HepG2 (cell line): ENCODE measurements at regions not wholly inside any gene's neighbourhood (a gene's known extent, or its start where the extent isn't known, plus 50 kb on each side); places are given as distances from the start of the nearest gene placed in this dataset.

Experiments
- ARNTL ChIP-seq: sonication (generic); formaldehyde crosslinking; IDR thresholded peaks from 2 replicates; pipeline ENCODE4 v1.4.0; 2020; ENCODE audit warnings: mild to moderate bottlenecking, missing genetic modification reagents
- EP300 ChIP-seq, 3 experiments: sonication (generic) in 1 of 3; formaldehyde crosslinking in 1 of 3; IDR thresholded peaks; 2 replicates each; pipeline versions ENCODE4 v1.5.1 to v1.6.1; 2011 to 2020; ENCODE audit warnings: low read depth in 2 of 3, low read length in 2 of 3, borderline replicate concordance in 1 of 3, improper control_type of control experiment in 1 of 3, mild to moderate bottlenecking in 1 of 3, missing genetic modification reagents in 1 of 3, moderate library complexity in 1 of 3
- FOXA3 ChIP-seq: IDR thresholded peaks from 2 replicates; pipeline ENCODE4 v1.6.1; 2016; ENCODE audit warnings: missing genetic modification reagents, missing compliant biosample characterization
- FOXM1 ChIP-seq: sonication (generic); formaldehyde crosslinking; IDR thresholded peaks from 2 replicates; pipeline ENCODE4 v1.5.0; 2020; ENCODE audit warnings: missing genetic modification reagents
- MIER2 ChIP-seq: IDR thresholded peaks from 2 replicates; pipeline ENCODE4 v1.6.1; 2016; ENCODE audit warnings: missing biosample characterization, missing genetic modification reagents
- MIXL1 ChIP-seq: IDR thresholded peaks from 2 replicates; pipeline ENCODE4 v1.6.1; 2016
- MXI1 ChIP-seq: IDR thresholded peaks from 3 replicates; pipeline ENCODE4 v1.6.1; 2012; ENCODE audit warnings: low read depth, low read length, inconsistent platforms, borderline replicate concordance
- TF ChIP-seq, protein P1 (sequence below): sonication (generic); formaldehyde crosslinking; IDR thresholded peaks from 2 replicates; pipeline ENCODE4 v1.5.0; 2020; ENCODE audit warnings: mild to moderate bottlenecking, missing genetic modification reagents, moderate library complexity
- TF ChIP-seq, protein P2 (sequence below): sonication (generic); formaldehyde crosslinking; IDR thresholded peaks from 2 replicates; pipeline ENCODE4 v1.5.0; 2020; ENCODE audit warnings: missing genetic modification reagents, mild to moderate bottlenecking, borderline replicate concordance
- TF ChIP-seq, protein P3 (sequence below): sonication (generic); formaldehyde crosslinking; IDR thresholded peaks from 2 replicates; pipeline ENCODE4 v1.4.0; 2020; ENCODE audit warnings: mild to moderate bottlenecking, missing genetic modification reagents

DNA sequence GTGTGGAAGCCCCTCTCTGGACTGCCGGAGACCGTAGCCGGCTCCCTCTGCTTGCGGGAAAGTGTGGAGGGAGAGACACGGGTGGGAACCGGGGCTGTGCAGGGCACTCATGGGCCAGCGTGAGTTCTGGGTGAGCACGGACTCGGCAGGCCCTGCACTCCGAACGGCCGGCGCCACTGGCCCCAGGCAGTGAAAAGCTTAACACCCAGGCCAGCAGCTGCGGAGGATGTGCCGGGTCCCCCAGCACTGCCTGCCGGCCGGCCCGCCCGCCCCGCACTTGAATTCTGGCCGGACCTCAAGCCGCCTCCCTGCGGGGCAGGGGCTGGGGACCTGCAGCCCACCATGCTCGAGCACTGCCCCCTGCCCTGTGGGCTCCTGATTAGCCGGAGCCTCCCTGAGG is 147.0 kb downstream of the FGF9 start:
- TF ChIP-seq, protein P1, sequence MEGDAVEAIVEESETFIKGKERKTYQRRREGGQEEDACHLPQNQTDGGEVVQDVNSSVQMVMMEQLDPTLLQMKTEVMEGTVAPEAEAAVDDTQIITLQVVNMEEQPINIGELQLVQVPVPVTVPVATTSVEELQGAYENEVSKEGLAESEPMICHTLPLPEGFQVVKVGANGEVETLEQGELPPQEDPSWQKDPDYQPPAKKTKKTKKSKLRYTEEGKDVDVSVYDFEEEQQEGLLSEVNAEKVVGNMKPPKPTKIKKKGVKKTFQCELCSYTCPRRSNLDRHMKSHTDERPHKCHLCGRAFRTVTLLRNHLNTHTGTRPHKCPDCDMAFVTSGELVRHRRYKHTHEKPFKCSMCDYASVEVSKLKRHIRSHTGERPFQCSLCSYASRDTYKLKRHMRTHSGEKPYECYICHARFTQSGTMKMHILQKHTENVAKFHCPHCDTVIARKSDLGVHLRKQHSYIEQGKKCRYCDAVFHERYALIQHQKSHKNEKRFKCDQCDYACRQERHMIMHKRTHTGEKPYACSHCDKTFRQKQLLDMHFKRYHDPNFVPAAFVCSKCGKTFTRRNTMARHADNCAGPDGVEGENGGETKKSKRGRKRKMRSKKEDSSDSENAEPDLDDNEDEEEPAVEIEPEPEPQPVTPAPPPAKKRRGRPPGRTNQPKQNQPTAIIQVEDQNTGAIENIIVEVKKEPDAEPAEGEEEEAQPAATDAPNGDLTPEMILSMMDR = no peak
- TF ChIP-seq FOXM1 (CRISPR knock-in tag) = no peak
- no peak for TF ChIP-seq MIXL1 (CRISPR knock-in tag)
- TF ChIP-seq FOXA3 (CRISPR knock-in tag) = no peak
- no peak for TF ChIP-seq EP300 (IDR thresholded peaks at IDR 0.05; ENCODE audit: low read depth in 2 of 2, low read length in 2 of 2)
- TF ChIP-seq EP300 (CRISPR knock-in tag; IDR thresholded peaks at IDR 0.05; ENCODE audit: borderline replicate concordance) = no peak
- TF ChIP-seq, protein P2, sequence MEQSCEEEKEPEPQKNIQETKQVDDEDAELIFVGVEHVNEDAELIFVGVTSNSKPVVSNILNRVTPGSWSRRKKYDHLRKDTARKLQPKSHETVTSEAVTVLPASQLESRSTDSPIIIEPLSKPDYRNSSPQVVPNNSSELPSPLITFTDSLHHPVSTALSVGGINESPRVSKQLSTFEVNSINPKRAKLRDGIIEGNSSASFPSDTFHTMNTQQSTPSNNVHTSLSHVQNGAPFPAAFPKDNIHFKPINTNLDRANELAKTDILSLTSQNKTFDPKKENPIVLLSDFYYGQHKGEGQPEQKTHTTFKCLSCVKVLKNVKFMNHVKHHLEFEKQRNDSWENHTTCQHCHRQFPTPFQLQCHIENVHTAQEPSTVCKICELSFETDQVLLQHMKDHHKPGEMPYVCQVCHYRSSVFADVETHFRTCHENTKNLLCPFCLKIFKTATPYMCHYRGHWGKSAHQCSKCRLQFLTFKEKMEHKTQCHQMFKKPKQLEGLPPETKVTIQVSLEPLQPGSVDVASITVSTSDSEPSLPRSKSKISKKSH (CRISPR knock-in tag) = no peak
- no peak for TF ChIP-seq MIER2
- TF ChIP-seq ARNTL (CRISPR knock-in tag) = no peak
- TF ChIP-seq, protein P3, sequence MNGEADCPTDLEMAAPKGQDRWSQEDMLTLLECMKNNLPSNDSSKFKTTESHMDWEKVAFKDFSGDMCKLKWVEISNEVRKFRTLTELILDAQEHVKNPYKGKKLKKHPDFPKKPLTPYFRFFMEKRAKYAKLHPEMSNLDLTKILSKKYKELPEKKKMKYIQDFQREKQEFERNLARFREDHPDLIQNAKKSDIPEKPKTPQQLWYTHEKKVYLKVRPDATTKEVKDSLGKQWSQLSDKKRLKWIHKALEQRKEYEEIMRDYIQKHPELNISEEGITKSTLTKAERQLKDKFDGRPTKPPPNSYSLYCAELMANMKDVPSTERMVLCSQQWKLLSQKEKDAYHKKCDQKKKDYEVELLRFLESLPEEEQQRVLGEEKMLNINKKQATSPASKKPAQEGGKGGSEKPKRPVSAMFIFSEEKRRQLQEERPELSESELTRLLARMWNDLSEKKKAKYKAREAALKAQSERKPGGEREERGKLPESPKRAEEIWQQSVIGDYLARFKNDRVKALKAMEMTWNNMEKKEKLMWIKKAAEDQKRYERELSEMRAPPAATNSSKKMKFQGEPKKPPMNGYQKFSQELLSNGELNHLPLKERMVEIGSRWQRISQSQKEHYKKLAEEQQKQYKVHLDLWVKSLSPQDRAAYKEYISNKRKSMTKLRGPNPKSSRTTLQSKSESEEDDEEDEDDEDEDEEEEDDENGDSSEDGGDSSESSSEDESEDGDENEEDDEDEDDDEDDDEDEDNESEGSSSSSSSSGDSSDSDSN (CRISPR knock-in tag) = no peak
- no peak for TF ChIP-seq MXI1
